ENCODE measurements at regions not wholly inside any gene's neighbourhood (a gene's known extent, or its start where the extent isn't known, plus 50 kb on each side); places are given as distances from the start of the nearest gene placed in this dataset.

DNA sequence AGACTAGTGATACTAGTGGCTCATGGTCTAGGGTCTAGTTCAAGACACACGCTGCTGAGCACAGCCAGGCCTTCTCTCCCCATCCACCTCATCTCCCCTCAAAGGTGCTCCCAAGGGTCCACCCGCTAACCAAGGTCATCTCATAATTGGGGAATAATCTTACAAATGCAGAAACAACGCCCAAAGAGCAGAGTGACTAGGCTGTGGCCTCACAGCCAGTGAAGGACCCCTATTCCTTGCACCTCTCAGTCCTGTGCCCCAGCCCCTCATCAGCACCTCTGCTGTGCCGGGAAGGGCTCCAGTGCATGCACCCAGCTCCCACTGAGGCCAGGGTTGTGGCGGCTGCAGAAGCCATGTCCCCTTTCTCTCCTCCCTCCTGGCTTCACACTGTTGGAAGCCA lies 286.9 kb downstream of the UACA start:
- H3K4me3 ChIP-seq (ENCODE audit: low read depth, low read length), result no peak overlapping the region
- DNase-seq (ENCODE audit: low read depth), result no peak
- TF ChIP-seq, protein P1, sequence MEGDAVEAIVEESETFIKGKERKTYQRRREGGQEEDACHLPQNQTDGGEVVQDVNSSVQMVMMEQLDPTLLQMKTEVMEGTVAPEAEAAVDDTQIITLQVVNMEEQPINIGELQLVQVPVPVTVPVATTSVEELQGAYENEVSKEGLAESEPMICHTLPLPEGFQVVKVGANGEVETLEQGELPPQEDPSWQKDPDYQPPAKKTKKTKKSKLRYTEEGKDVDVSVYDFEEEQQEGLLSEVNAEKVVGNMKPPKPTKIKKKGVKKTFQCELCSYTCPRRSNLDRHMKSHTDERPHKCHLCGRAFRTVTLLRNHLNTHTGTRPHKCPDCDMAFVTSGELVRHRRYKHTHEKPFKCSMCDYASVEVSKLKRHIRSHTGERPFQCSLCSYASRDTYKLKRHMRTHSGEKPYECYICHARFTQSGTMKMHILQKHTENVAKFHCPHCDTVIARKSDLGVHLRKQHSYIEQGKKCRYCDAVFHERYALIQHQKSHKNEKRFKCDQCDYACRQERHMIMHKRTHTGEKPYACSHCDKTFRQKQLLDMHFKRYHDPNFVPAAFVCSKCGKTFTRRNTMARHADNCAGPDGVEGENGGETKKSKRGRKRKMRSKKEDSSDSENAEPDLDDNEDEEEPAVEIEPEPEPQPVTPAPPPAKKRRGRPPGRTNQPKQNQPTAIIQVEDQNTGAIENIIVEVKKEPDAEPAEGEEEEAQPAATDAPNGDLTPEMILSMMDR (IDR thresholded peaks at IDR 0.05; ENCODE audit: control insufficient read depth, extremely low read depth, insufficient read depth), result no peak

DNA sequence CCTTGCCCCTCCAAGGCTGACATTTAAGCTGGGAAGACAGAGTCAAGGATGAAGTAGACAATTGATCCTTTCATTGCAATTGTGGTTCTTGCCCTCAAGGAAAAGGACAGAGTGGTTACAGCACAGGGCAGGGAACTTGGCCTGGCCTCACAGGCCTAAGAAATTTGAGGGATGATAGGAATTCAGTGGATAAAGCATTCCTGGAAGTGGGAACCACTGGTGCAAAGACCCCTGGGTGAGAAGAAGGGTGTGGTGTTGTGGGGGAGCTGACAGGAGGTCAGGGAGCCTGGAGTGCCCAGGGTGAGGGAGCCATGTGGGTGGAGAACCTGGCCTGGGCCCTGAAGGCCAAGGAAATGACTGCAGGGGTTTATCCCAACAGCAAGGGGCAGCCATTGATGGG lies 287.4 kb downstream of the UACA start:
- TF ChIP-seq, protein P1 (IDR thresholded peaks at IDR 0.05; ENCODE audit: control insufficient read depth, extremely low read depth, insufficient read depth), result no peak
- DNase-seq (ENCODE audit: low read depth), result no peak
- H3K4me3 ChIP-seq (ENCODE audit: low read depth, low read length), result no peak overlapping the region

DNA sequence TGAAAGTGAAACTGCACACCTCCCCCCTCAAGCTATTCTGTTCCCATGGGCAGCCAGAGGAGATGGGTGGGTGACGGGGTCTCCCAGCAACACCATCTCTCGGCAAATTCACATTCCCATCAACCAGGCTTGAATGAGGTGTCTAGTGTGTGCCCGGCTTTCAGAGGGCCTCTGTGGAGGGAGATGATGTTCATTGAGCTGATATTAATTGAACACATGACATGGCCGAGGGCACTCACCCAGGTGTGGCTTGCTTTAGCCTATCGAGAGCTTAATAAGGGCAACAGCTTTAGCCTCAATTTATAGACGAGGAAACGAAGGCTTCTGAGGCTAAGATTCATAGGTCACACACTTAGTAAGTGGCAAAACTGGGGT lies 288.0 kb downstream of the UACA start:
- DNase-seq (ENCODE audit: low read depth), result no peak
- H3K4me3 ChIP-seq (ENCODE audit: low read depth, low read length), result no peak overlapping the region
- TF ChIP-seq, protein P1 (IDR thresholded peaks at IDR 0.05; ENCODE audit: control insufficient read depth, extremely low read depth, insufficient read depth), result no peak

DNA sequence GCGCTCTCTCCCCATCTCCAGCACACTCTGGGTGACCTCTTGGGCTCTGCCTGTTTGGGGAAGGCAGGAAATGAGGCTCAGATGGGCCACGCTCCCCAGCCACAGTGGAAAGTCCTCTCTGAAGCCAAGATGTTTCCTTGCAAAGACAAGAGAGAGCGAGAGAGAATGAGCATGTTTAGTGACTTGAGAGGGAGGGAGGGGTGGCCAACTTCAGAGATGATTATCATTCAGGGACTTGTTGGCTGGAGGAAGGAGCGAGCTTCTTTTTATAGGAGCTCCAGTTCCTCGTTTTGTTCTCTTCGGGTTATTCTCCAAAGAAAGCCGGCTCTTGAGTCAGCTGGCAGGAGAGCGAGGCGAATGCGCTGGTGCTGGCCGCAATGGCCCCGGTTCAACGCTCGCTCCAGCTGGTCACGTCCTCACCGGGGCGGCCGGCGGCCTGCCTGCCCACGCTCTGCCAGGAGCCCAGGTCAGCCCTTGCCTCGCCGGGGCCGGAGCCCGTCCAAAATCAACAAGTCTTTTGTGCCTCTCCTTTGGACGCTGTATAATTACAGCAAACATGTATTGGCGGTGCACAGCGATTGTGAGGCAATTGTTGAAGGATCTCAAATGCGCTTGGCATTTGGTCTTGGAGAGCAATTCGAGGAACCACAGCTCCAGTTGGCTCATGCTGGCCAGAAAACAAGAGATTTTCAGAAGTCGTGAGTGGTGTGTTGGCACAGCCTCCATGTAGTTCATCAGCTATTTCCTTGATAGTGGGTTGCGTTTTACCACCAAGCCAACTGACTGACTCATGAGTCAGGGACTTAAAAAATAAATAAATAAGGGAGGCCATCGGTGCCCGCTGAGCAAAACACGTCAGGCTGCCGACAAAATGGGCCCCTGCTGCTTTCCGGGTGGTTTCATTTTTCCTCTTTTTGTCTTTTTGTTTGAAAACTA lies 288.6 kb downstream of the UACA start:
- DNase-seq (ENCODE audit: low read depth), result peak; percentile 96
- peak overlapping the region; percentile 10; the same call in 1 of the 2 replicates for H3K4me3 ChIP-seq (ENCODE audit: low read depth, low read length)
- TF ChIP-seq, protein P1 (IDR thresholded peaks at IDR 0.05; ENCODE audit: control insufficient read depth, extremely low read depth, insufficient read depth), result no peak

DNA sequence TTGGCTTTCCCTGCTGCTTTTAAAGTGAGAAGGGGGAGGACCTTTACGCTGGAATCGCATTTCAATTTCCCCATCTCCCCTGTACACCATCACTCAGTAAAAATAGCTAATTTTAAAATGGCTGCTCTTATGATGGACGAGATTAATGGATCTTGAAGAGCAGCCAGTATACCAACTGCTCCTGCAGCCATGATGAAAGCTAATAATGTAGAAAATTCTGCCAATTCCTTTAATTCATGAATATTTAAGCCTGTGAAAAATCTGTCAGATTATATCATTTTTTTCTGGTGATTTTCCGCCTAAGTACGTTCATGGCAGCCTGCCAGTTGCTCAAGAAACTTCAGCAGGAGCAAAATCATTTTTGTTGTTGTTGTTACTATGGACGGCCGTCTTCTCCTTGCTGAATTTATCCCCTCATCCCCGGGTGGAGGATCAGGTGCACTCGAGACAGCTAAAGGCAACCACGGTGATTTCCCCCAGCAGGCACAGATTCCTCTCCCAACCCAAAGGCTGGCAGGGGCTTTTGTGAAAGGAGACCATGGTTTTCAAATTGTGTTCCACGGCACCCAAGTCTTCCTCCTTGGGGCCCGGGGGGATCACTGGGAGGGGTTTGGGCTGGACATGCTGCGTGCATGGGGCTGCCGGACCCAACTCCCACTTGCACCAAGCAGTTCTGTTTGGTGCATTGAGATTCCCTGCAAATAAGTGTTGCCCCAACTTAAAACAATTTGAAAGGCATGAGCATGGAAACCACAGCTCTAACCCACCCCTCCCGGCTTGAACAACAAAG lies 289.6 kb downstream of the UACA start:
- H3K4me3 ChIP-seq (ENCODE audit: low read depth, low read length), result no peak overlapping the region

DNA sequence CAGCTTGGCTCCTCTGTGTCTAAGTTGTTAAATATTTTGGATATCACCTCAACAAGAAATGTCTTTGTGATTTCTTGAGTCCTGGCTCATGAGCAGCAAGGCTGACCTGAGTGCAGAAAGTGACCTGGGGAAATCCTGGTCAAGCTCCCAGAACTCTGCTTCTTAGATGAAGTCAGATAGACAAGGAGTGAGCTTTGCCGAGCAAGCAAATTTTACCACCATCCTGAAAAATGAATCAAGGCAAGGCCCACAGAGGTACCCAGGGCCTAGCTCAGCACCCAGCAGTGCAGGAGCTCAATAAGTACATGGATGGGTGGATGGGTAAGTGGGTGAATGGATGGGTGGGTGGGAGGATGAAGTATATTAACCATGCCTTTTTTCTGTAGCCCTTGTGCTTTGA lies 291.8 kb downstream of the UACA start:
- TF ChIP-seq, protein P1 (IDR thresholded peaks at IDR 0.05; ENCODE audit: control insufficient read depth, extremely low read depth, insufficient read depth), result no peak
- no peak for DNase-seq (ENCODE audit: low read depth)
- no peak overlapping the region for H3K4me3 ChIP-seq (ENCODE audit: low read depth, low read length)

More for the DNA sequence above, 289.6 kb downstream of the UACA start:
- DNase-seq (ENCODE audit: low read depth), result no peak
- TF ChIP-seq, protein P1 (IDR thresholded peaks at IDR 0.05; ENCODE audit: control insufficient read depth, extremely low read depth, insufficient read depth), result no peak
